A673 (cell line): ENCODE measurements at regions not wholly inside any gene's neighbourhood (a gene's known extent, or its start where the extent isn't known, plus 50 kb on each side); places are given as distances from the start of the nearest gene placed in this dataset.

Experiments used
- CTCF ChIP-seq: fragments of 300-800, 200-600 bp; sonication (generic); conservative IDR thresholded peaks from 2 replicates; pipeline ENCODE4 v1.5.1; 2017; ENCODE audit warnings: low read depth, mild to moderate bottlenecking, antibody characterized with exemption, low read length, moderate library complexity, mixed read lengths
- EZH2 ChIP-seq: fragments of 200-600 bp; sonication (generic); IDR thresholded peaks from 2 replicates; pipeline ENCODE4 v1.6.1; 2017; ENCODE audit warnings: borderline replicate concordance, low read depth, mild to moderate bottlenecking, mixed read lengths, antibody characterized with exemption, low read length; ENCODE audit not compliant: poor library complexity, severe bottlenecking

DNA sequence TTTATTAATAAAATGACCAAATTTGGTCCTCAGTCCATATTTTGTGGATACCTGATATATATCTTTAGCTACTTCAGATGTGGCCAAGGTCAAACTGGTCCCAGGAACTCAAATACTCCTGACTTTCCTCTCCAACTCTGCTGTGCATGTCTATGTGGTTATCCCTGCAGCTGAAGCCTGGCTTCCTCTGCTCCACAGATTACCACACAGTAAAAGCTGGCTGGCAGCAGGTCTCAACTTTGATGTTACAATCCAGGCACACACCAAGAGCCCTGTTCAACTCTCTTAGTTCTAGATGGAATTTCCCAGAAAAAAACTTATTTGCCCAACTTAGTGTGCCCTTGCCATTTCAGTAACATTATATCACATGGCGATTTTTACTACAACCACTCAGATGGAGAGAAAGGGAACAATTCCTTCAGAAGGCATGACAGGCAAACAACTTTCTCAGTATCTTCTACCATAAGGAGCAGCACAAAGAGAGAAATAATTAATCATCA is 479.5 kb downstream of the PLPP3 start:
- TF ChIP-seq CTCF (no peak), EZH2 (no peak)
